ENCODE measurements at regions not wholly inside any gene's neighbourhood (a gene's known extent, or its start where the extent isn't known, plus 50 kb on each side); places are given as distances from the start of the nearest gene placed in this dataset.

- Mint-ChIP-seq H3K4me3 (no peak overlapping the region), H3K4me1 (no peaks in the 10 kb centered on the region), H3K36me3 (no peaks in the 10 kb centered on the region), H3K27me3 (ENCODE audit: low read depth in 3 of 3) (peaks cover 7 to 15% (median 11%) of the 10 kb centered on the region in 3 donors), H3K9me3 (peaks cover 0 to 3% (median 1%) of the 10 kb centered on the region in 7 donors), H3K27ac (no peak overlapping the region)
- H4K20me1 ChIP-seq (ENCODE audit: insufficient read depth, low read length): no peaks in the 10 kb centered on the region
- H3K4me1 ChIP-seq (ENCODE audit: control insufficient read depth in 1 of 2, insufficient read depth in 2 of 2, low read length in 2 of 2): no peaks in the 10 kb centered on the region
- no peak for DNase-seq
- 27% methylated on average over 1 of the region's 4 CpGs for WGBS (ENCODE audit: insufficient coverage)
- H3K79me2 ChIP-seq (ENCODE audit: insufficient read depth, low read length): no peaks in the 10 kb centered on the region
- H3K4me3 ChIP-seq (replicated peaks in 1 of 3; ENCODE audit: low read depth in 2 of 3, low read length in 3 of 3): no peak overlapping the region
- TF ChIP-seq, protein P1, sequence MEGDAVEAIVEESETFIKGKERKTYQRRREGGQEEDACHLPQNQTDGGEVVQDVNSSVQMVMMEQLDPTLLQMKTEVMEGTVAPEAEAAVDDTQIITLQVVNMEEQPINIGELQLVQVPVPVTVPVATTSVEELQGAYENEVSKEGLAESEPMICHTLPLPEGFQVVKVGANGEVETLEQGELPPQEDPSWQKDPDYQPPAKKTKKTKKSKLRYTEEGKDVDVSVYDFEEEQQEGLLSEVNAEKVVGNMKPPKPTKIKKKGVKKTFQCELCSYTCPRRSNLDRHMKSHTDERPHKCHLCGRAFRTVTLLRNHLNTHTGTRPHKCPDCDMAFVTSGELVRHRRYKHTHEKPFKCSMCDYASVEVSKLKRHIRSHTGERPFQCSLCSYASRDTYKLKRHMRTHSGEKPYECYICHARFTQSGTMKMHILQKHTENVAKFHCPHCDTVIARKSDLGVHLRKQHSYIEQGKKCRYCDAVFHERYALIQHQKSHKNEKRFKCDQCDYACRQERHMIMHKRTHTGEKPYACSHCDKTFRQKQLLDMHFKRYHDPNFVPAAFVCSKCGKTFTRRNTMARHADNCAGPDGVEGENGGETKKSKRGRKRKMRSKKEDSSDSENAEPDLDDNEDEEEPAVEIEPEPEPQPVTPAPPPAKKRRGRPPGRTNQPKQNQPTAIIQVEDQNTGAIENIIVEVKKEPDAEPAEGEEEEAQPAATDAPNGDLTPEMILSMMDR (IDR thresholded peaks at IDR 0.05): no peak
- H3K36me3 ChIP-seq (replicated peaks in 1 of 2; ENCODE audit: control insufficient read depth in 1 of 2, insufficient read depth in 2 of 2, low read length in 2 of 2): no peaks in the 10 kb centered on the region
- H3K9ac ChIP-seq (ENCODE audit: insufficient read depth, low read length, poor library complexity, severe bottlenecking): no peak overlapping the region
- H3K27ac ChIP-seq (ENCODE audit: low read depth in 1 of 2, low read length in 2 of 2): no peak overlapping the region
- H3K4me2 ChIP-seq (replicated peaks; ENCODE audit: extremely low read depth, low read length, poor library complexity, severe bottlenecking): no peak overlapping the region
- H3K9me3 ChIP-seq (replicated peaks in 1 of 2; ENCODE audit: control insufficient read depth in 1 of 2, insufficient read depth in 1 of 2, low read length in 2 of 2): no peaks in the 10 kb centered on the region
- intact Hi-C loops (cut with micrococcal nuclease): no loop called here
- H3K27me3 ChIP-seq (ENCODE audit: control insufficient read depth in 2 of 2, insufficient read depth in 2 of 2, low read length in 2 of 2): peaks cover 2 to 4% of the 10 kb centered on the region in 2 donors
- H2AFZ ChIP-seq (ENCODE audit: insufficient read depth, low read depth, low read length, poor library complexity, severe bottlenecking): no peak overlapping the region
Measured at GRCh38 chr11:116364348-116364747, 408.4 kb downstream of the BUD13 start.

GRCh38 chr11:116360221-116360941 lies 412.4 kb downstream of the BUD13 start:
- H3K36me3 ChIP-seq (replicated peaks in 1 of 2; ENCODE audit: control insufficient read depth in 1 of 2, insufficient read depth in 2 of 2, low read length in 2 of 2): no peaks in the 10 kb centered on the region
- no peak overlapping the region for H2AFZ ChIP-seq (ENCODE audit: insufficient read depth, low read depth, low read length, poor library complexity, severe bottlenecking)
- no peak overlapping the region for H3K27ac ChIP-seq (ENCODE audit: low read depth in 1 of 2, low read length in 2 of 2)
- H3K27me3 ChIP-seq (ENCODE audit: control insufficient read depth in 2 of 2, insufficient read depth in 2 of 2, low read length in 2 of 2): peaks cover 0 to 23% of the 10 kb centered on the region in 2 donors
- TF ChIP-seq, protein P1 (IDR thresholded peaks at IDR 0.05): no peak
- no peaks in the 10 kb centered on the region for H4K20me1 ChIP-seq (ENCODE audit: insufficient read depth, low read length)
- WGBS (ENCODE audit: insufficient coverage): 82% methylated on average over 7 of the region's 11 CpGs
- no peaks in the 10 kb centered on the region for H3K4me1 Mint-ChIP-seq
- no peaks in the 10 kb centered on the region for H3K9me3 ChIP-seq (replicated peaks in 1 of 2; ENCODE audit: control insufficient read depth in 1 of 2, insufficient read depth in 1 of 2, low read length in 2 of 2)
- no peak overlapping the region for H3K9ac ChIP-seq (ENCODE audit: insufficient read depth, low read length, poor library complexity, severe bottlenecking)
- peaks cover 0 to 8% of the 10 kb centered on the region in 2 donors for H3K4me1 ChIP-seq (ENCODE audit: control insufficient read depth in 1 of 2, insufficient read depth in 2 of 2, low read length in 2 of 2)
- no peaks in the 10 kb centered on the region for H3K79me2 ChIP-seq (ENCODE audit: insufficient read depth, low read length)
- DNase-seq: no peak
- H3K4me2 ChIP-seq (replicated peaks; ENCODE audit: extremely low read depth, low read length, poor library complexity, severe bottlenecking): no peak overlapping the region
- peaks cover 0 to 3% (median 0%) of the 10 kb centered on the region in 7 donors for H3K9me3 Mint-ChIP-seq
- intact Hi-C loops (cut with micrococcal nuclease): no loop called here
- H3K36me3 Mint-ChIP-seq: no peaks in the 10 kb centered on the region
- H3K4me3 ChIP-seq (replicated peaks in 1 of 3; ENCODE audit: low read depth in 2 of 3, low read length in 3 of 3): no peak overlapping the region
- no peak overlapping the region for H3K4me3 Mint-ChIP-seq
- peaks cover 12 to 34% (median 14%) of the 10 kb centered on the region in 3 donors for H3K27me3 Mint-ChIP-seq (ENCODE audit: low read depth in 3 of 3)
- no peak overlapping the region for H3K27ac Mint-ChIP-seq

All from CD14-positive monocyte (primary cell).